Hepatocyte (in vitro differentiated cells): ENCODE measurements at regions not wholly inside any gene's neighbourhood (a gene's known extent, or its start where the extent isn't known, plus 50 kb on each side); places are given as distances from the start of the nearest gene placed in this dataset.

Source experiments
- DNase-seq: peaks from one replicate; pipeline ENCODE4 v3.0.0-alpha.2; 2016; ENCODE audit warnings: low spot score
- H2AFZ ChIP-seq: fragments of 200-600 bp; sonication (generic); 2 replicates; pipeline ENCODE4 v1.6.0; 2016; ENCODE audit warnings: antibody characterized with exemption, mild to moderate bottlenecking
- H3K27ac ChIP-seq: fragments of 200-600 bp; sonication (generic); 2 replicates; pipeline ENCODE4 v1.5.1; 2016; ENCODE audit warnings: mild to moderate bottlenecking
- H3K27me3 ChIP-seq: fragments of 200-600 bp; sonication (generic); 2 replicates; pipeline ENCODE4 v1.6.1; 2016
- H3K36me3 ChIP-seq: fragments of 200-600 bp; sonication (generic); replicated peaks from 2 replicates; pipeline ENCODE4 v1.5.1; 2016; ENCODE audit warnings: low read depth; ENCODE audit not compliant: insufficient read depth
- H3K4me1 ChIP-seq: fragments of 200-600 bp; sonication (generic); 2 replicates; pipeline ENCODE4 v1.5.1; 2016; ENCODE audit warnings: mild to moderate bottlenecking, moderate library complexity; ENCODE audit not compliant: insufficient read depth
- H3K4me2 ChIP-seq: fragments of 200-600 bp; sonication (generic); 2 replicates; pipeline ENCODE4 v1.6.0; 2016
- H3K4me3 ChIP-seq: fragments of 200-600 bp; sonication (generic); 2 replicates; pipeline ENCODE4 v1.5.1; 2016; ENCODE audit warnings: mild to moderate bottlenecking
- H3K79me2 ChIP-seq: fragments of 200-600 bp; sonication (generic); 2 replicates; pipeline ENCODE4 v1.6.0; 2017; ENCODE audit warnings: mild to moderate bottlenecking
- H3K9me2 ChIP-seq: fragments of 200-600 bp; sonication (generic); replicated peaks from 2 replicates; pipeline ENCODE4 v1.6.0; 2017; ENCODE audit warnings: mild to moderate bottlenecking; ENCODE audit not compliant: insufficient read depth
- H3K9me3 ChIP-seq: fragments of 200-600 bp; sonication (generic); 2 replicates; pipeline ENCODE4 v1.5.1; 2016; ENCODE audit warnings: low read depth, mild to moderate bottlenecking
- H4K20me1 ChIP-seq: fragments of 200-600 bp; sonication (generic); 2 replicates; pipeline ENCODE4 v1.6.0; 2016; ENCODE audit warnings: mild to moderate bottlenecking; ENCODE audit not compliant: insufficient read depth, poor library complexity, severe bottlenecking
- EZH2 ChIP-seq: fragments of 200-600 bp; sonication (generic); IDR thresholded peaks from 2 replicates; pipeline ENCODE4 v1.6.1; 2016; ENCODE audit warnings: antibody characterized with exemption, mild to moderate bottlenecking, borderline replicate concordance
- EZH2phosphoT487 ChIP-seq: fragments of 200-600 bp; sonication (generic); IDR thresholded peaks from one replicate; pipeline ENCODE4 v1.6.1; 2018; ENCODE audit warnings: antibody characterized with exemption, mild to moderate bottlenecking, low read depth, moderate library complexity; ENCODE audit not compliant: unreplicated experiment, severe bottlenecking
- WGBS: methylation state at CpG from one replicate; pipeline ENCODE4 v1.1.6; 2016; ENCODE audit warnings: low lambda C conversion rate; ENCODE audit errors: missing lambda C conversion rate; 5-methylcytosine and 5-hydroxymethylcytosine counted together
- TF ChIP-seq, protein P1 (sequence below): fragments of 200-600 bp; sonication (generic); IDR thresholded peaks from 2 replicates; pipeline ENCODE4 v1.5.1; 2016; ENCODE audit warnings: antibody characterized with exemption, mild to moderate bottlenecking; ENCODE audit not compliant: poor library complexity

DNA sequence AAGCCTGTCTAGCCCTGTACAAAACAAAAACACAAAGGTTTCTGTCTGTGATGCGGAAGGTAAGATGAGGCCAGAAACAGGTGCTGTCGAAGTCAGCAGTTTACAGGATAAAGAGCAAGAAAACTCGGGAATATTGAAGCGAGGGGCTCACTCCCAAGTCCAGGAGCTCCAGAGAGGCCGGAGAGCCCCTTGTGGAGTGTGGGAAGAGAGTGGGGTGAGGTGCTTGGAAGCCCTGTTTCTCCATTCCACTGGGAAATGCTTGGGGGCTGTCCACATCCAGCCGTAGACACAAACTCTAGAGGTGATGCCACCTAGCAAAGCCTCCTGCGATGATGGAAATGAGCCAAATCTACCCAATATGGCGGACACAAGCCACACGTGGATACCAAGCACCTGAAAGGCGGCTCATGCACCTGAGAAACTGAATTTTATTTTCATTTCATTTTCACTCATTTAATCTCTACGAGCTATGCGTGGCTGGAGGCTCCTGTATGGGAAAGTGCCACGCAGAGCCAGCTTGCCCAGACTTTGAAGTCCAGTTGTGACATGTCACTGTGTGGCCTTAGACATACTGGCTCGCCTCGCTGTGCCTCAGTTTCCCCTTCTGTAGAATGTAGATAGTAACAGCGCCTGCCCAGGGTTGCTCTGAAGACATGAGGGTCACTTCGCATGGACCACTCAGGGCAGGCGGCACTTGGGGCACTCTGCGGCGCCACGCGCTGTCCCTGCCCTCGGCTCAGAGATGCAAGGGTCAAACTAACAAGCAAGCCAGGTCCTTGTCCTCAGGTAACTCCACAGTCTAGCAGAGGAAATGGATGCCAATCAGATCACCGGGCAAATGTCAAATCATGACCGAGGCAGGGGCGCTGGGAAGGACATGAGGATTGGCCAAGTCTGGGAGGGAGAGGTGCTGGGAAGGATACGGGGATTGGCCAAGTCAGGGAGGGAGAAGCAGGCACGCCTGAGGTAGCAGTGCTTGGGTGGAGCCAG is 684.7 kb downstream of the TBC1D22A start:
- Histone ChIP-seq H3K79me2 (no peaks in the 10 kb centered on the region), H4K20me1 (no peaks in the 10 kb centered on the region), H3K4me3 (no peak overlapping the region), H3K4me1 (no peaks in the 10 kb centered on the region), H3K36me3 (no peaks in the 10 kb centered on the region), H3K9me3 (no peaks in the 10 kb centered on the region), H3K4me2 (no peak overlapping the region), H3K27ac (no peak overlapping the region), H3K27me3 (no peaks in the 10 kb centered on the region), H2AFZ (no peak overlapping the region), H3K9me2 (no peaks in the 10 kb centered on the region)
- WGBS = 79% methylated on average over 28 of the region's 28 CpGs
- no peak for DNase-seq
- TF ChIP-seq EZH2phosphoT487 (no peak), EZH2 (no peak)
- TF ChIP-seq, protein P1, sequence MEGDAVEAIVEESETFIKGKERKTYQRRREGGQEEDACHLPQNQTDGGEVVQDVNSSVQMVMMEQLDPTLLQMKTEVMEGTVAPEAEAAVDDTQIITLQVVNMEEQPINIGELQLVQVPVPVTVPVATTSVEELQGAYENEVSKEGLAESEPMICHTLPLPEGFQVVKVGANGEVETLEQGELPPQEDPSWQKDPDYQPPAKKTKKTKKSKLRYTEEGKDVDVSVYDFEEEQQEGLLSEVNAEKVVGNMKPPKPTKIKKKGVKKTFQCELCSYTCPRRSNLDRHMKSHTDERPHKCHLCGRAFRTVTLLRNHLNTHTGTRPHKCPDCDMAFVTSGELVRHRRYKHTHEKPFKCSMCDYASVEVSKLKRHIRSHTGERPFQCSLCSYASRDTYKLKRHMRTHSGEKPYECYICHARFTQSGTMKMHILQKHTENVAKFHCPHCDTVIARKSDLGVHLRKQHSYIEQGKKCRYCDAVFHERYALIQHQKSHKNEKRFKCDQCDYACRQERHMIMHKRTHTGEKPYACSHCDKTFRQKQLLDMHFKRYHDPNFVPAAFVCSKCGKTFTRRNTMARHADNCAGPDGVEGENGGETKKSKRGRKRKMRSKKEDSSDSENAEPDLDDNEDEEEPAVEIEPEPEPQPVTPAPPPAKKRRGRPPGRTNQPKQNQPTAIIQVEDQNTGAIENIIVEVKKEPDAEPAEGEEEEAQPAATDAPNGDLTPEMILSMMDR = no peak

DNA sequence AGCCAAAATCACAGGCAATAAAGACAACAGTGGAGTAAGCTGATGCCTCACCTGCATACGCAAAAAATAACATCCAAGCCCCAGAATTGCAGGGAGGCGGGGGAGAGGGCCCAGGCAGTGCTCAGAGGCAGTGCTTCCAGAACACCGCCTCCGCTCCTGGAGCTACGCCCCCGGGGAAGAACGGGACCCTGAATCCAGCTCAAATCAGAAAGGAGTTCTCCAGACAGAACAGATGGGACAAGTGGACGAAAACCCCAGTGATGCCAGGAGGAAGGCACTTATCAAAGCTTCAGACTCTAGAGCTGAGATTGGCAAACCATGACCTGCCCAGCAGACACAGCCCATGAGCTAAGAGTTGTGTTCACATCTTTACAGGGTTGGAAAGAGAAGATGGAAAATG is 683.9 kb downstream of the TBC1D22A start:
- H3K4me3 ChIP-seq = no peak overlapping the region
- H3K4me2 ChIP-seq = no peak overlapping the region
- 85% methylated on average over 8 of the region's 8 CpGs for WGBS
- no peaks in the 10 kb centered on the region for H3K79me2 ChIP-seq
- H3K27ac ChIP-seq = no peak overlapping the region
- no peaks in the 10 kb centered on the region for H3K9me3 ChIP-seq
- TF ChIP-seq, protein P1 = no peak
- no peak for TF ChIP-seq EZH2
- TF ChIP-seq EZH2phosphoT487 = no peak
- H3K27me3 ChIP-seq = no peaks in the 10 kb centered on the region
- no peak for DNase-seq
- no peaks in the 10 kb centered on the region for H3K9me2 ChIP-seq
- H2AFZ ChIP-seq = no peak overlapping the region
- H3K36me3 ChIP-seq = no peaks in the 10 kb centered on the region
- H4K20me1 ChIP-seq = no peaks in the 10 kb centered on the region
- no peaks in the 10 kb centered on the region for H3K4me1 ChIP-seq

DNA sequence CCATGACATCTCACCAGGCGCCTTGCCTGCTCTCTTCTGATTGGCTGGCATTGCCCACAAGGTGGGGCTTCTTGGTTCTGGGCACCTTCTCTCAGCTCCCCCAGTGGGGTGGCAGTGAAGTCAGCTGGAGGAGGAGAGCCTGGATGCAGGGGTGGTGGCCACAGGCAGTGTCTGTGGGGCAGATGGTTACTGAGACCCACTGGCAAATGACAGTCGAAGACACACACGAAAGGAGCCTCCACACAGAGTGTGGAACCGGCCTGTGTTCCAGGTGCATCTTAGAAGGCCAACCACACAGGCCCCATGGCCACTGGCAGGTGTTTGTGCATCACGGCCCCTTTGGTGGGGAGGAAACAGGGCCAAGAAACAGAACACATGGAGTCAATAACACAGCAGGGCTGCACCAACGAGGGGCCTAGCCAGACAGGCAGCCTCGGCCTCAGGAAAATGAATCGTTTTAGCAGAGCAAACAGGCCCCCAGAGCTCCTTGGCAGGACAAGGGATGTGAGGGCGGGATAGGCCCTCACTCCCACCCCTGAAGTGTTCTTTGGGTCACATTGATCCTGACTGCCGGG is 683.4 kb downstream of the TBC1D22A start:
- Histone ChIP-seq H3K27me3 (no peaks in the 10 kb centered on the region), H3K36me3 (no peaks in the 10 kb centered on the region), H3K9me2 (no peaks in the 10 kb centered on the region), H3K4me1 (no peaks in the 10 kb centered on the region), H3K4me3 (no peak overlapping the region), H4K20me1 (no peaks in the 10 kb centered on the region), H3K4me2 (no peak overlapping the region), H3K27ac (no peak overlapping the region), H3K9me3 (no peaks in the 10 kb centered on the region), H2AFZ (no peak overlapping the region), H3K79me2 (no peaks in the 10 kb centered on the region)
- 65% methylated on average over 10 of the region's 10 CpGs for WGBS
- DNase-seq = no peak
- TF ChIP-seq EZH2 (no peak), EZH2phosphoT487 (no peak)
- TF ChIP-seq, protein P1 = no peak
